NCI-H2171 (cell line): ENCODE measurements at regions not wholly inside any gene's neighbourhood (a gene's known extent, or its start where the extent isn't known, plus 50 kb on each side); places are given as distances from the start of the nearest gene placed in this dataset.
"Not testable (repeated sequence)": the region's sequence is repeated elsewhere in the genome, so short reads cannot be mapped to it uniquely, and the experiment has no call there.

ENCODE experiments used
- DNase-seq: peaks from one replicate; lab custom pipeline; 2025; lab: John Stamatoyannopoulos, UW

DNA sequence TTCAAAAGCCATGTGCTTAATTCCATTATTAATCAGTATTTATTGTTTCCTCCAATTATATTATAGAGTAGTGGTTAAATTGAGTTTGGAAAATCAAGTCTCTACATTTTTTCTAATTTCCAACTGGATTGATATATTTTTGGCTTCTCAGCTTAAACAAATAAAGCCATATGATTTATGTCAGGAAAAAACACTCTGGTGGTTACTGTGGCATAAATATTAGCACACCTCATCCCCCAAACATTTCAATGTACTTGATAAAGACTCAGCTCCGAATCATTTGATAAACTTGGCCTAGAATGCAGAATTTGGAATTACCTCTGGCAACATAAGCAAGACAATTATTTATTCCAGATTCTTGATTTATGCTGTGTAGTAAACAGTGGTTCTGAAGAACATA lies 2313.8 kb downstream of the ARAP2 start:
- no peak for DNase-seq

DNA sequence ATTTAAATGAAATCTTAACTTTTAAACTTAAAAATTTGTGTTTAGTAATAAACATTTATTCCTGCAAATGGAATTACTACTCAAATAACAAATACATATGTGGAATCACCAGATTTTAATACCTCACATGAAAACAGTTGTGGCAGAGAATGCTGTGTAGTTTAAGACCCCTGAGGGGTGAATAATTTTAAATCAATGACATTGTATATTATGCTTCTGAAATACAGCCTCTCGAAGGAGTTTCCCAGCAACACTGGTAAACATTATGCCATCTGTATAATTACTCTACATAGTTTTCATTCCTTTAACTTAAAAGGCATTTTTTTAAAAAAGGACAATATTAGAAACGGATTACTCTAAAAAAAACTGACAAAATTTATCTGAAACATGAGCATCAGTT lies 2313.3 kb downstream of the ARAP2 start:
- no peak for DNase-seq

DNA sequence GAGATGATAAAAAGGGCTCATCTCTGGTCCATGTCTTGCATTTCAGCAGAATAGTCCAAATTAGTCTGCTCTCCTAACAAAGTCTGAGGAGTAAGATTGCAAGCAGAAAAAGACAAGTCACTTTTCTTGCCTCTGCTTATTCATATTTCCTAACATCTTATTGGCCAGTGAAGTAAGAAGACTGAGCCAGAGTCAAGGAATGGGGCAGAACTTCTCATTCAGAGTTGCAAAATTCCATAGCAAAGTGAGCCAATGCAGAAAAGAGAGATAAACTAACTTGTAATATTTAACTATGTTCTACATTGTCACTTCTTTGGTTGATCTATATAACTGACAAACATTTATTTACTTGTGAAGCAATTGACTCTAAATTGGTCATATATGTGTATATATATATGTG lies 2304.0 kb downstream of the ARAP2 start:
- DNase-seq, result no peak

DNA sequence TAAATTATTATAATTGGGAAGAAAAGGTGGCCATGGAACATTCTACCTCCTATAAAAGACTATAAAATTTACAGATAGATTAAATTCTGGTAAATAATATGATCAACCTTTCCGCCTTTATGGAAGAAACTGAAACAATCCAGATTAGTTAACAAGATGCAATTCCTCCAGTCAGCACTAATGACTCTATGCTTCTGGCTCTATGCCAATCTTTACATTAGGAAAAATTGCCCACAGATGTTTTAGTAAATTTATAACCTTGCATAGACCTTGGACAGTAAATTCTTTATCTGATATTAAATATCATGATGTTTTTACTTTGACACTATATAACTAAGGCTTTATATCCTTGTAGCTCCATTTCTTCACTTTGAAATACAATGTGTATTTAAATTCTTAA lies 2302.5 kb downstream of the ARAP2 start:
- DNase-seq, result peak; percentile 6

DNA sequence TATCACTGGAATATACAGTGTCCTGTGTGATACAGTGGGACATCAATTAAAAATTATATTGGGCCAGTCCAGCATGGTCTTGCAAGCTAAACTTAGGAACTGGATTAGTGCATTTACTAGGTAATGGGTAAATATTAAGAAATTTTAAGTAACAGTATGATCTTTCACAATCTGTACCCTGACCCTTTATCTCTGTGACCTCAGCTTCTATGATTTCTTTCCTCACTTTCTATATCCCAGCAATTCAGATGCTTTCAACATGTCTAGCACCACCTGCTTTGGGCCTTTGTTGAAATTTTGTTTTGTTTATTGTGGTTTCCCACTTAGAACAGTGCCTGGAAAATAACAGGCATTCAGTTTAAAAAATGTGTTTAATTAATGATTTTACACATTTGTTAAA lies 2295.4 kb downstream of the ARAP2 start:
- no peak for DNase-seq

DNA sequence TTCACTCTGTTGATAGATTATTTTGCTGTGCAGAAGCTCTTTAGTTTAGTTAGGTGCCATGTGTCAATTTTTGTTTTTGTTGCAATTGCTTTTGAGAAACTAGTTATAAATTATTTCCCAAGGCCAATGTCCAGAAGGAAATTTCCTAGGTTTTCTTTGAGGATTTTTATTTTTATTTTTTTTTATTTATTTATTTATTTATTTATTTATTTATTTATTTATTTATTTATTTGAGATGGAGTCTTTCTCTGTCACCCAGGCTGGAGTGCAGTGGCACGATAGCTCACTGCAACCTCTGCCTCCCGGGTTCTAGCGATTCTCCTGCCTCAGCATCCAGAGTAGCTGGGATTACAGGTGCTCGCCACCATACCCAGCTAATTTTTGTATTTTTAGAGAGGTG lies 2290.5 kb downstream of the ARAP2 start:
- not testable (repeated sequence) for DNase-seq

DNA sequence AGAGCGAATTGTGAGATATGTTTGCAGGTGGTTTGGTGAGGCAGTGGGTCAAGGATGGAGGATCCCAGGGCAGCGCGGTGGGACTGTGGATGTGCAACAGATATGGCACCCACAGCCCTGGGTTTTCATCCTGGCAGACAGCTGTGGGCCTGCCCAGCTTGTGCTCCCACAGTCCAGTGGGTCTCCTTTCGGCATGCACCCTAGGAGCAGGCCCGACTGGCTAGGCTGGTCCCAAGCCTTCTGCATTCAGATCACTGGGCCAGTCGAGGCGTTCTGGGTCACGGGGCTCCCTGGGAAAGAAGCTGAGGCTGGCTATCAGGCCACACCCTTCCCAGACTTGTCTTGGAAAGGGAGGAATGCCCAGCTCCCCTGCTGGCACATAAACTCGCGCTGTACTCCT lies 2289.6 kb downstream of the ARAP2 start:
- no peak for DNase-seq

DNA sequence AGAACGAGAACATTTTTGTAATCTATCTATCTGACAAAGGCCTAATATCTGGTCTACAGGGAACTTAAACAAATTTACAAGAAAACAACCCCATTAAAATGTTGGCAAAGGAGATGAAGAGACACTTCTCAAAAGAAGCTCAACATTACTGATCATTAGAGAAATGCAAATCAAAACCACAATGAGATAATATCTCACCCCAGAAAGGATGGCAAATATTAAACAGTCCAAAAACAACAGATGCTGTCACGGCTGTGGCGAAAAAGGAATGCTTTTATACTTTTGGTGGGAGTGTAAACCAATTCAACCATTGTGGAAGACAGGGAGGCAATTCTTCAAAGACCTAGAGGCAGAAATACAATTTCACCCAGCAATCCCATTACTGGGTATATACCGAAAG lies 2284.8 kb downstream of the ARAP2 start:
- DNase-seq, result no peak

DNA sequence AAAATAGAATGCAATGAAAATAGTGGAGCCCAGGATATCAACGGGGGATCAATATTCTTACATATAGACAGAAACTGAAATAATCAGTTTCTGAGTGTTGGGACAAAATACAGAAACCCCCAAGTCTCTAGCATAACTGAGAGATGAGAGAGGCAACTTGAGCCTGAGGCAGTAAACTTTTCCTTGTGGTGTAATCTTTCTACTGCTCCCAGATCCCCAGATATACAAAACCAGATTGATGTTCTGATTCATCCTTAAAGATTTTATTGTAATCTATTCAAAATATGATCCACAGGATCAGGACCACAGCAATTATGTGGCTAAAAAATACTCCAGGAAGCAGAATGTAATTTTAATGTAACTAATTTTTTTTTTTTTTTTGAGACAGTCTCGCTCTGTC lies 2282.6 kb downstream of the ARAP2 start:
- DNase-seq, result no peak

DNA sequence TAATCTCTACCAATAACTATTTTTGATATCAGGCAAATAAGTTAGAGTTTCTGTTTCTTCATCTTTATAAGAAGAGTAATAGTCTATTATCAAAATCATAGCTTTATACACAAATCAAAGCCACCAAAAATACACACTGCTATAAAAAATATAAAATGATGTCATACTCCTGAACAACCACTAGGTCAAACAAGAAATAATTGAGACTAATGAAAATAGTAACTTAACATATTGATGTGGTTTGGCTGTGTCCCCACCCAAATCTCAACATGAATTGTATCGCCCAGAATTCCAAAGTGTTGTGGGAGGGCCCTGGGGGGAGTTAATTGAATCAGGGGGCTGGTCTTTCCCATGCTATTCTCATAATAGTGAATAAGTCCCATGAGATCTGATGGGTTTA lies 2277.5 kb downstream of the ARAP2 start:
- no peak for DNase-seq

DNA sequence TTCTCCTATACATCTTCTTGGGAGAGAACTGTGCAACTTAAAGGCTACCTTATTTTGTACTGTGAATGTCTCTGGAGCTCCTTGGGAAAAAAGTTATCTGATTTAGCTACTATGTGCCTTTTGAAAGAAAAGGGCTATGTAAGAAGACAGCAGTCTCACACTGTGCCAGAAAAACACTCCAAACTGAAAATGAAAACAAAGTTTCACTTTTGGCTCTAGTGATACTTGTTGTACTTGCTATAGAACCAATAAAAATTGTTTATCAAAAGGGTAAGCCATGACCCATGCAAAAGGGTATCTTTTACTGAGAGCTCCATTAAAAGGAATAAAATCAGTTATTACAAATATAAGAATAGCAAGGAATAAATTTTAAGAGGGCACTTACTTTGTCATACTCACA lies 2270.0 kb downstream of the ARAP2 start:
- no peak for DNase-seq

DNA sequence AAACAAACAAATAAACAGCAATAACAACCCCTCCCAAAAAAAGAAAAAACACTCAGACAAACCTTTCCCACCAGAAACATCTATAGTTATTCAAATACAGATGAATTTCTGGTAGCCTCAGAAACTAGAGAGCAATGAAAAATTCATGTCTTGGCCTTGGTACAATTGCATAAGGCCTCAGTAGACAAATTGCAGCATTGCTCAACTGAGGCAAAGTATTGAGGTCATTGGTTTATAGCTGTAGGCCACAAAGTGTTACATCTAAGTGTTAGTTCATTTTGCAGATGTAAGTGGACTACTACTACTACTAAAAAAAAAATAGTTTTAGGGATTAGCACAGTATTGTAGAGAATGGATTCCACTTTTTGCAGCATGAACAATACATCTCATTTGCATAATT lies 2268.3 kb downstream of the ARAP2 start:
- DNase-seq, result no peak

DNA sequence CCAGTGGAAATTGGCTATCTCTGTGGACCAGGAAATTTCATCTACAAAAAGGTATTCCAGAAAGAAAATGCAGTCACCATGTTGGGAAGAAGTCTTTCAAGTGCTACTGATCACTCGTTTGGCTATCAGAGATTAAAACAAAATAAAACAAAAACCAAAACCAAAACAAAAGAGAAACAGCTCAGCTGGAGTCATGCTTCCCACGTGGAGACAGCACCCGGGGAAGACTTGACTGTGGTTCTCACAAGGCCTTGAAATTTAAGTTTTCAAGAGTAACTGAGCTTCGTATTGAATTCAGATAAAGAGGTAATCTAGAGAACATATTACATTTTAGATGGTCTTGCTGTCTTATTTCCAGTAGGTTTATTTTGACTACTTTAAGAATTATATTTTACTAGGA lies 2264.5 kb downstream of the ARAP2 start:
- not testable (repeated sequence) for DNase-seq

DNA sequence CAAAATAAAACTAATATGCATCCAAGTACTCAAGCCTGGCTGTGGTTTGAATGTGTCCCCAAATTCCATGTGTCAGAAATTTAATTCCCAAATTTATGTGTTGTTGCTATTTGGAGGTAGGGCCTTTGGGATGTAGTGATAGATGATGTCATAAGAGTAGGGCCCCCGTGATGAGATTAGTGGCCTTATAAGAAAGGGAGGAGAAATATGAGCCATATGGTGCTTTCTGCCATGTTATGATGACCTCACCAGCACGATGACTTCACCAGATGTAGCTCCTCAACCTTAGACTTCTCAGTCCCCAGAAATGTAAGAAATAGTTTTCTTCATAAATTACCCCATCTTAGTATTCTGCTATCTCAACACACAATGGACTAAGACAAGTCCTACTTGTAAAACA lies 2264.0 kb downstream of the ARAP2 start:
- no peak for DNase-seq

DNA sequence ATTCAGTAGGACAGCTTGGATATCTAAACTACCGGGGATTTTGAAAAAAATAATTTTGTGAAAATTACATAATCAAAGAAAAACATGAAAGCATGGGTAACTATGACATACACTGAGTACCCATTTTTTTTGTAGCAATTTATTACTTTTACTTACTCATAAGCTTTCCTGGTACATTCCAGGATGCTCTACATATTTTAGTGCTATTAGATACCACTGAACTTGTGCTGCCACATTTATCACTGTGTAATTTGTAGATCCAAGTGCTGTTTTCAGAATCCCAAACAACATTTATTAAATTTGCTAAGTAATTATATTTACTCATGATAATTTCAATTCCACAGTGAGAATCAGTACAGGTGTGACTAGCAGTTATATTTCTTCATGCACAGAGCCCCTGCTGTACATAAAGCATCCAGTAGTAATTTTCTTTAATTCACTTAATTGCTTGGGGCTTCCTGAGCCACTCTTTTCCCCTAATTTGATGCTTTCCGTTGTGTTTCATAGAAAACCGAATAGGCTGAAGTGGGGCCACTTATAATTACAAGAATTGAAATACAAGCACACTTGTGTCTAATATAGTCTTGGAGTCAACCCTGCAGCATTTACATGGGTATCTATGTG lies 2254.4 kb downstream of the ARAP2 start:
- DNase-seq, result no peak

DNA sequence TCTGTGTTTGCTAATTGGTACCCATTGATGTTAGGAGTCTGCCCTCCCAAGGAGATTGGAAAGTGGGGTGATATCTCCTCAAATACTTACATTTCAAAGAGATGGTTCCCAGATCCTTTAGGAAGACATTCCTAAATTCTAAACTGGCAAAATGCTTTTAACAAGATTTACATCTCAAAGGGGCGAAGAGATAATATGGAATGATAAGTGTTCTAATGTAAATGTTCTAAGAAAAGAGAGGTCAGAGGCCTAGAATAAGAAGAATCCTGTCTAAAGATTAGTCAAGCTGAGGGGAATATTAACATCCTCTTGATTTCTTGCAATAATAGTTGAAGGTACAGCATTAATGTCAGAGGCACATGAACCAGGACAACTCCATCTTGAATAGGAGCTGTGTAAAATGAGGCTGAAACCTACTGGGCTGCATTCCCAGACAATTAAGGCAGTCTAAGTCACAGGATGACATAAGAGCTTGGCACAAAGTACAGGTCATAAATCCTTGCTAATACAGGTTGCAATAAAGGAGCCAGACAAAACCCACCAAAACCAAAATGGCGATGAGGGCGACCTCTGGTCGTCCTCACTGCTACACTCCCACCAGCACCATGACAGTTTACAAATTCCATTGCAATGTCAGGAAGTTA lies 2248.1 kb downstream of the ARAP2 start:
- no peak for DNase-seq

DNA sequence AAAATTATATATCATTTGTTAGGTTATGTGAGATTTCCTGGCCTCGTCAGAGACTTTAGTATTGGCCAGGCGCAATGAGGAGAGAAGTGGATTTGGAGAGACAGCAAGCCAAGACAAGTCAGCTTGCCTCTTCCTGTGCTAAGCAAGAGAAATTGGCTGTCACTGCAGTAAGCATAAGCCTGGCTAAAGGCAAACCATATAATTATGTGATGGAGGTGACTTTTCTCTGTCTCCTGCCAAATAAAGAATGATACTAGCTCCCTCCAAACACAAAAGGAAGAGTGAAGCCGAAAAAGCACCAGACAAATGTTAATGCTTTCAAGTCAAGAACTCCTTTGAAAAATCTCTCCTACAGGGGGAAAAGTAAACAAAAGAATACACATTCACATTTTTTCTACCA lies 2246.0 kb downstream of the ARAP2 start:
- DNase-seq, result no peak

DNA sequence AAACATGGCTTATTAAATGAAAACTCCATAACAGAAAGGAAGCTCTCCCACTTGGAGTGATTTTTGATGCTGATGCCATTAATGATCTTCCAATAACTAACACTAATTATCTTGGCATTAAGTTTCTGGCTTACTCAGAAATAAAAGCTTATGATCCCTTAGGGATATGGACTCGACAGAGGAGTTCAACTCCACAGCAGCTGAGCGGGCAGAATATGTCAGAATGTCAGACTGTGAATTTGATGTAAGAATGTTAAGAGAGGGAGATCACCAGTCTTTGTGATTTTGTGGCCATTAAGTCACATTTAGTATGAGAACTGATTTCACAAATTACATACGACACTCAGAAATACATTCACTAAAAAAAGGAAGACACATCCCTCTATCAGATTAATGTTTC lies 2244.0 kb downstream of the ARAP2 start:
- no peak for DNase-seq

DNA sequence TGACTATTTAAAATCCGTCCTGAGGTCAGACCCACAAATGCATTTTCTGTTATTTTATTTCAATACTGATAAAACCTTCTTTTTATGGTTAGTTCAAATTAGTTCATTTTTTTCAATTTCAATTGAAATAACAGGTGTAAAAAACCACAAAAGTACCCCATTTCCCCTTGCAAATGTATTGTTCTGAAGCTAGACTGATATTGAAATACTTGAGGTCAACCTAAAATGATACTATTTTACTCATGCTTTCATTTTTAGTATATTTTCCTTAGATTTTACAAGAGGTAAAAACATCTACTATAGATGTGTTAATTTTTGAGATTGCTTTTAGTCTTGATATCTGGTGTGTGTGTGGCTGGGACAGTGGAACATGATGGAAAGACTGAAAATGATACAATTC lies 2237.8 kb downstream of the ARAP2 start:
- not testable (repeated sequence) for DNase-seq

DNA sequence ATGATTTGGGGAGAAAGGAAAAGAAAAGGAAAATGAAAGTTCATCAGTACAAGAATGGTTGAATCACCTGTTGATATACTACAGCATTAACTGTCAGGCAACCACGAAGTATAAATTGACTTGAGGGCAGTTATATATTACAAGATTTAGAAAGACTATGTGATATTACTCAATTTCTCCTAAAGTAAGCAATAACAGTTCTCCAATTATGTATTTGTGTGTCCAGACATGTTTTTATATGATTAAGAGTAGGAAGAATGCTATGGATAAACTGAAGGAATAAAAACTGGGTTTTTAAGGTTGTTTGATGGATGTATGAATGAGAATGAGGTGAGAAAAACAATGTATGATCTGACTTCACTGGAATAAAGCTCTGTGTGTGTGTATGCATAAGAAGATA lies 2234.4 kb downstream of the ARAP2 start:
- DNase-seq, result no peak

DNA sequence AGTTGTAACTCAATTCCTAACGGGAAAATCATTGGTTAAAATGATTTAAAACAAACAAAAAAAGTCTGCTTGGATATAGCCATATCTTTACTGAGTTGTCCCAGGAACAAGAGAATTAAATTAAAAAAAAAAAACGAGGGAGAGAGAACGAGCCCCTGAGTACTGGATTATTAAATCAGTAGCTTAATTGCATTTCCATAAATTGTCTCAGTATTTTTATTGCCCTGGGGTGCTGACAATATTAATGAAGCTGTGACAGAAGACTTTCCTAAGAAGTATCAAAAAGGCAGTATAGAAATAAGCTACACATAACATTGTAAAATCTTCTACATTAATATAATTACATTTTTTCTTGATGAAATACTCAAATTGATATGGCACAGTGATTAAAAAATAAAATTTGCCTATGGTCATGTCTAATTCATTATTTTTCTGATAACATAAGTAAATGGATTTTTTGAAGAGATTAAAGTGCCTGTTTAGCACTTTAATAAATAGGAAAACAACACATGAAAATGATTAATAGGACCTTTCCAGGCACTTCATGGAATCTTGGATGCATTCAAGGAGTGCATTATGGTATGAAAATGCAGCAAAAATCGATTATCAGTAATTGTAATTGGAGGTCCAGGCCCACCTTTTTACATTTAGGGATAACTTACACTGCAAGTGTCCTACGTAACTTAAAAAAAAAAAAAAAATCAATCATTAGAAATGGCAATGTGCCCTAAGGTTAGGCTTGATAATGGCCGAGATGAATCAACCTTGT lies 2233.4 kb downstream of the ARAP2 start:
- DNase-seq, result no peak

DNA sequence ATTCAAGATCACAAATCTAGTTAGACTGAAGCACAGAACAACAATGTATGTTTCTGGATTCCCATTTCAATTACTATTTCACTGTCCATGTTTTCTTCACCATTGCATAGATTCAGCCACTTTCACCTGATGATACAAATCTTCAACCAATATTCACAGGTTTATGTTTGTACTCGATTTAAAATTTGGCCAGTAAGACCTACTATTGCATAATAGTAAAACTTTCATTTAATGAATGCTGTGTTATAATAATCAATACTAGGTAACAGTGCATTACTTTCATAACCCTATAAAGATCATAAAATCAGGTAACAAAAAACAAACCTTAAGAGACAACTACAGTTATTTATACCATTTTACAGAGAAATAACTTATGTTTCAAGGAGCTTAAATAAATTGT lies 2209.1 kb downstream of the ARAP2 start:
- DNase-seq, result no peak

DNA sequence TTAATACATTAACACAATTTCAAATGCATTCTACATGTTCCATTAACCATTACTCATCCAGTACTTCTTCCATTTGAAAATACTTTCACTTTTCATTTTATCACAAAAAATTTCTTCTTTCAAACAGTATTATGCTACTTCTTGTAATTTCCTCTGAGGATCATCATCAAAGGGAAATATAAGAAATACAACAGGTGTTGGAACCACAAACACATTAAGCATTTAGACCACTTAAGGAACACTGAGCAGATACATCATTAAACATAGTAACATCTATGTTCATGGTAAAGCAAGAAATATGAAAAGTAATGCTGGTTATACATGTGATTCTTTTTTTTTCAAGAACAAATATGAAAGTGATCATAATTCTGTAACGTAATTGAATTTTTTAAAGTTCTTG lies 2207.0 kb downstream of the ARAP2 start:
- DNase-seq, result no peak

DNA sequence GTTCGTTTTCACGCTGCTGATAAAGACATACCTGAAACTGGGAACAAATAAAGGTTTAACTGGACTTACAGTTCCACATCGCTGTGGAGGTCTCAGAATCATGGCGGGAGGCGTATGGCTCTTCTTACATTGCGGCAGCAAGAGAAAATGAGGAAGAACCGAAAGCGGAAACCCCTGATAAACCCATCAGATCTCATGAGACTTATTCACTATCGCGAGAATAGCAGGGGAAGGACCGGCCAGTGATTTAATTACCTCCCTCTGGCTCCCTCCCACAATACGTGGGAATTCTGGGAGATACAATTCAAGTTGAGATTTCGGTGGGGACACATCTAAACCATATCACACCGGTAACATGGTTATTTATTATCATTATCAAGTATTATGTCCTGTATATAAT lies 2204.5 kb downstream of the ARAP2 start:
- DNase-seq, result no peak
